T1000 (cell line): ENCODE measurements at regions not wholly inside any gene's neighbourhood (a gene's known extent, or its start where the extent isn't known, plus 50 kb on each side); places are given as distances from the start of the nearest gene placed in this dataset.

Experiments used
- DNase-seq: peaks from one replicate; lab custom pipeline; 2025; ENCODE audit warnings: mixed read lengths; lab: John Stamatoyannopoulos, UW

- no peak for DNase-seq
Measured at GRCh38 chr6:23021487-23021886, 452.1 kb downstream of the HDGFL1 start.

- no peak for DNase-seq
Measured at GRCh38 chr6:23027281-23027680, 457.9 kb downstream of the HDGFL1 start.

- no peak for DNase-seq
Measured at GRCh38 chr6:23031986-23032385, 462.6 kb downstream of the HDGFL1 start.

DNA sequence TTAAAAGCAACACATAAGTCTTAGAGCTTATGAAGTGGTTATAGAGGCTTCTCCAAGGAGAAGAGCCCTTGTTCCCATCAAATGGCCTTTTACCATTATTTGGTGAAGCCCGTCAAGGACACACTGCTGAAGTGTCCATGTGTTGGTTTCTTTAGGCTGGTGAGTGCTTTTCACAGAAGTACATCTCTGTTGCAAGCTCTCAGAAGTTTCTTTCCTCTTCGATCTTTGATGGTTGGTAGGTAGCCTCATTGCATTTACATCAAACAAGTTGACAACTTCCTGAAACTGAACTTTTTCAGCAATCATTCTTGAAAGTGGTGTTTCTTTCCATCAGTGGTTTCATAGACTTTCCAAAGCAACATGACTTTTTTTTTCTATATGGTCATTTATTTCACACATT lies 465.6 kb downstream of the HDGFL1 start:
- no peak for DNase-seq

DNA sequence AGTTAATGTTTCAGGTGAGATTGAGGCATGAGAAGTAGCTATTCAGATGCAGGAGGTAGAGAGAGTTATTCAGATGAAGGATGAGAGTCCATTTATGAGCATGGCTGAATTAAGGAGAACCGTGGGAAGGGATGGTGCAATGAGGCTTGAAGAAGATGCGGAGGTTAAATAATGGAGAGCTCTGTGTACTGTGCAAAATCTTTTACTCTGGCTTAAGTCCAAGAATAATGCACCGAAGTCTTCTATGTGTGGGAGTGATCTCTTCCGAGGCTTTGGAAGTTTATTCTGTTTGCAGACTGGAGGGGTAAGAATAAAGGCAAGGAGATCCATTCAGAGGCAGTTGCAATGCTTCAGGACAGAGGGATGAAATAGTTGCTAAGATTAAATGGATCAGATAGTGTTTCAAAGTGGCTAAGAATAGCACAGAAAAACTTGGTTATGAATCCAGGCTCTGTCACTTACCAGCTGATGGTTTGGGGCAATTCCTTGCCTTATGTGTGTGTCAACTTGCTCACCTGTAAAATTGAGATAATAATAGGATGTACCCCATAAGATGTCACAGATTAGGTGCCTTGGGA lies 467.1 kb downstream of the HDGFL1 start:
- DNase-seq, result no peak

DNA sequence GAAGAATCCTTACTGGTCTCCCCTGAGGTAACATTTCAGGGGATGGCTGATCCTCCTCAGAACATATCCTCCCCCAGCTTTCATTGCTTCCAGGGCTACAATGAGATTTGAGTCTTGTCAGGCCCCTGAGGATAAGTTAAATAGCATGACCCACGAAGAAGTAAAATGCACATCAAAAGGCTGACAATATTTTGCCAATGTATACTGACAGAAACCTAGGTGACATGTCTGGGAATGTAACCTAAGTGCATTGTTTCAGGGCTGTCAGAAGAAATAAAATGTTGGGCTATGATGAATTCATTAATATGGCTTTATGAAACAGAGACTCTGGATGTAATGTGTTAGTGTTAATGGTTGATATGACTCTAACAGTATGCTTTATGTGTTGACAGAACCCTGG lies 471.5 kb downstream of the HDGFL1 start:
- no peak for DNase-seq

DNA sequence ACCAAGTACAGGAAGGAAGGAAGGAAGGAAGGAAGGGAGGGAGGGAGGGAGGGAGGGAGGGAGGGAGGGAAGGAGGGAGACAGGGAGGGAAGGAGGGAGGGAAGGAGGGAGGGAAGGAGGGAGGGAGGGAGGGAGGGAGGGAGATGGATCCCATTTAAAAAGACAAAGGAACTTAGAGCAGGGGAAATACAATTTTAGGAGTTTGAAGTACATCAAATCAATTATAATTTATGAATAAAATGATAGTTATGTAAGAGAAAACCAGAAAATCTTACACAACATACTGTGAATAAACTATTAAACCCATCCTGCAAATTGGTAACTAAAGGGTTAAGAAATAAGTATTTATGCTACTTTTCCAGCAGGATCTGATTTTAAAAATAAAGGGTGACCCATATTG lies 475.9 kb downstream of the HDGFL1 start:
- no peak for DNase-seq

GRCh38 chr6:23055523-23055922 lies 486.2 kb downstream of the HDGFL1 start:
- no peak for DNase-seq

- DNase-seq, result no peak
Measured at GRCh38 chr6:23073821-23074220, 504.5 kb downstream of the HDGFL1 start.

- no peak for DNase-seq
Measured at GRCh38 chr6:23077772-23078171, 508.4 kb downstream of the HDGFL1 start.

- DNase-seq, result no peak
Measured at GRCh38 chr6:23081701-23082100, 512.3 kb downstream of the HDGFL1 start.

DNA sequence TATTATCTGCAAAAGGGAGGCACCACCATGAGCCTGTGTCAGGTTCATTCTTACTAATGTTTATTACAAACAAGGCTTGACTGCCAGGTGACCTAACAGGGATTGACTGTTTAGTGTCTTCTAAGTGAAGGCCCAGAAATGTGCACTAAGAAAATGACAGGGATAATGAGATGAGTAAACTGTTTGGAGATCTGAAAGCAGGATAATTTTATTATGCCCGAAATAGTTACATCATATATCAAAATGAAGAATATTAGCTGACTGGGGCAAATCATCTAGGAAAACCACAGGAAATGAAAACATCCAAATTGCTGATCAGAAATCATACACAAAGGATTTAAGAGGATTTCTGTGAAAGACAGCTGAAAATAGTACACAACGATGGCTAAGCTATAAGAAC lies 516.7 kb downstream of the HDGFL1 start:
- no peak for DNase-seq

- DNase-seq, result no peak
Measured at GRCh38 chr6:23087471-23087870, 518.1 kb downstream of the HDGFL1 start.

GRCh38 chr6:23088761-23089160 lies 519.4 kb downstream of the HDGFL1 start:
- DNase-seq, result no peak

GRCh38 chr6:23089981-23090380 lies 520.6 kb downstream of the HDGFL1 start:
- DNase-seq, result no peak

GRCh38 chr6:23091795-23092194 lies 522.4 kb downstream of the HDGFL1 start:
- no peak for DNase-seq

GRCh38 chr6:23096876-23097275 lies 527.5 kb downstream of the HDGFL1 start:
- DNase-seq, result no peak

GRCh38 chr6:23097566-23097965 lies 528.2 kb downstream of the HDGFL1 start:
- DNase-seq, result no peak

DNA sequence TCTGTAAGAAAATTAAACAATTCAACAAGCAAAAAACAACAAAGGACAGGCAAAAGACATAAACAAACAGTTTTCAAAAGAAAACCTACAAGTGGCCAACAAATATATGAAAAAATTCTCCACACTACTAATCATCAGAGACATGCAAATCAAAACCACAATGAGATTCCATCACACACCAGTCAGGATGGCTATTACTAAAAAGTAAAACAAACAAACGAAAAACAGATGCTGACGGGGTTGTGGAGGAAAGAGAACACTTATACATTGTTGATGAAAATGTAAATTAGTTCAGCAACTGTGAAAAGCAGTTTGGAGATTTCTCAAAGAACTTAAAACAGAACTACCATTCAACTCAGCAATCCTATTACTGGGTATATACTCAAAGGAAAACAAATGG lies 537.6 kb downstream of the HDGFL1 start:
- no peak for DNase-seq

DNA sequence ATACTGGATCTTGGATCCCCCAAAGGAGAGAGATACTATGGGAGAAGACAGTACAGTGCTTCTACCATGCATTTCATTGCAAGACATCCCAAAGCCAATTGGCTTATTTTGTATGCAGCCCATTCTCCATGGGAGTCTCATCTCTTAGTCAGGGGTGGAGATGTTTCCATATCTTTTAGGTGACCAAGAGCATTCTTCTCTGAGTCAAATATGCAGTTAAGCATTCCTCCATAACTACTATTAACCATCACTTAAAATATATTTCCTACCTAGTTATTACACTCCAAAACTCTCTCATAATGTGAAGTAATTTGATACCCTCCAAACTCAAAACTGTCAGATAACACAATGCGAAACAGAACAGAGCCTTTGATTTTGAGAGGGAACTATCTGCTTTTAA lies 542.6 kb downstream of the HDGFL1 start:
- no peak for DNase-seq

DNA sequence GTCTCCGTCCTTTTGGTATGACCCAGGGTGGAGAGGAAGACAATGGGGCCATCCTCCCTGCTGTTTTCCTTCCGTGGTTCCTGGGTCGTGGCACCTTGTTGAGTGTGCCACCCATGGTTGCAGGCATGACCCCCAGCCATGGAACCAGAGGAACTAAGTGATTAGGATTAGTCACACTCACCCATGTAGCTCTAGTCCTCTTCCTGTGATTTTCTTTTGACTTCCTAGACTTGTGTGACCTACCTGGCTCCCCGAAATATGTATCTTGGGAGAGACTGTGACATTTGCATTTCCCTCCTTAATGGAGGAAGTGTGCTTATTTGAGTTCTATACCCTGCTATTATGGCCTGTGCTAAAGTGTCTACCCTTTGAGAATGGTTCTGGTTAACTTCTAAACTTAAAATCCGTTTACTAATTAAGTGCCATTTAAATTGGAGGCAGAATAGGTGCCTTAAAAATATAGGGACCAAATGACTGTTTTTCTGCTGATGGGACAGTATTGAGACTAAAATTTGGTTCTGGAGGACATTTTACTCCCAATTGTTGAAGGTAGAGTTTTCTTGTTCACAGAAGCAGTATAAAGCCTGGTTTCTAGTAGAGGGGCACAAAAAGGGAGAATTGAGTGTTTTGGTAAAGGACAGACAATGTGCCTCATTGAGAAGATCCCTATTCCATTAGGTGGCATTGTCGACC lies 545.6 kb downstream of the HDGFL1 start:
- DNase-seq, result no peak

DNA sequence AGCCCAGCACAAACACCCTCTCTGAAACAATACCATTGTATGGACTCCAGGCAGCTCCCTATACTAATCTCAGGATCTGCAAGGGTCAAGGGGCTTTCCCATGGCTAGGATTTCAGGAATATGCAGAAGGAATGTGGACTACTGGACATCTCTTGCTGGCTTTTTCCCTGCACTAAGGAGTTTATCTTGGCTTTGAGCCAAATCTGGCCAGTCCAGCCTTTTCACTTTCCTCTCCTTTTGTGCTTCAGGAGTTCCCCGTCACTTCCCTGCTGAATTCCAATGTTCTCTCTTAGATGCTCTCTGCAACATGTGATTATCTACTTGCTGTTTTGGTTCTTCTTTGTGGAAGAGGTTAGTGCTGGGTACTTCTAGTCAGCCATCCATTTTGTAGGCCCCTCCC lies 568.2 kb downstream of the HDGFL1 start:
- DNase-seq, result no peak

DNA sequence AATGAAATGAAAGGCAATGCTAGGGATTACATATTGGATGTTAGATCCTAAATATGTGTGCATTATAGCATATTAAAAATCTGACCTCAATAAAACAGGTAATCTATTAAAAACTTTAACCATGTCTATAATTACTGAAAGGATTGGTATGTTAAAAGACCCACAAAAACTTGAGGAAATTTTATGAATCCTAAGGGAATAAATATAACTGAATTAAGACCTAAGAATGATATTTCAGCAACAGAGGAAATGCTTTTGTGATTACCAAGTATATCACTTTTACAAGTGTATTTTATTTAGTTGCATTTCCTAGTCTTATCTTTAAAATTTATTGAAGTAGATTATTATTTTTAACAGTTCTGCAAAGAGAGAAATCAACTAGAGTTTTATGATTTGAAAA lies 571.5 kb downstream of the HDGFL1 start:
- DNase-seq, result no peak

DNA sequence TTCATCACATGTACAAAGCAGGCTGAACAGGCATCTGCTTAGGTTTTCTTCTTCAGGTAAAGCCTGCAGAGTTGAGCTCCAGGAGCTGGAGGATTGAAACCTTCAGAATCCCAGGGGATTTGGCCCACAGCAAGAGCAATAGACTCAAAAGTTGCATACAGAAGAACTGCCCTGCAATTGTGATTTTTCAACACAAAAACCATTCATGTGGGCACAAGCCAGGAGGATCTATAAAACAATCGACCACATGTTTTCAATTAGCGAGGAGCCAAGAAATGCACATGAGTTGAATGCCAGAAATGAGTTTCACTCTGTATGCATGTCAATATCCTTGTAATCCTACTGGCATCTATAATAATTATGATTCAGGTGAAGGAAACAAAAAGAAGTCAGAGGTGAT lies 576.4 kb downstream of the HDGFL1 start:
- DNase-seq, result no peak
